GM19025 (cell line): ENCODE measurements at regions not wholly inside any gene's neighbourhood (a gene's known extent, or its start where the extent isn't known, plus 50 kb on each side); places are given as distances from the start of the nearest gene placed in this dataset.
"Not testable (repeated sequence)": the region's sequence is repeated elsewhere in the genome, so short reads cannot be mapped to it uniquely, and the experiment has no call there.

Experiments used
- ATAC-seq: cut with Tn5 transposase; IDR thresholded peaks from one replicate; pipeline ENCODE4 v1.9.1; 2021; ENCODE audit warnings: mild to moderate bottlenecking, low read depth, moderate library complexity; ENCODE audit not compliant: unreplicated experiment

DNA sequence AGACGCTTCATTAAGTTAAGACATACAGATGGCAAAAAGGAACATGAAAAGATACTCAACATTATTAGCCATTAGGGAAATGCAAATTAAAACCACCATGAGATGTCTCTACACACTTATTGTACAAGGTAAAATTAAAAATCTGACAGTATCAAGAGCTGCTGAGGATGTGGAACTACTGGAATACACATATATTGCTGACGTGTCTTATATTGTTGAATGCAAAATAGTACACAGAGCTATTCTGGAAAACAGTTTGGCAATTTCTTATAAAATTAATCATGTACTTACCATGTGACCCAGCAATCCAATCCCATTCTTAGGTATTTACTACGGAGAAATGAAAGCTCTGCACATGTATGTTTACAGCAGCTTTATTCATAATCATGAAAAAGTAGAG is 742.5 kb downstream of the TBC1D22A start:
- no peak for ATAC-seq

DNA sequence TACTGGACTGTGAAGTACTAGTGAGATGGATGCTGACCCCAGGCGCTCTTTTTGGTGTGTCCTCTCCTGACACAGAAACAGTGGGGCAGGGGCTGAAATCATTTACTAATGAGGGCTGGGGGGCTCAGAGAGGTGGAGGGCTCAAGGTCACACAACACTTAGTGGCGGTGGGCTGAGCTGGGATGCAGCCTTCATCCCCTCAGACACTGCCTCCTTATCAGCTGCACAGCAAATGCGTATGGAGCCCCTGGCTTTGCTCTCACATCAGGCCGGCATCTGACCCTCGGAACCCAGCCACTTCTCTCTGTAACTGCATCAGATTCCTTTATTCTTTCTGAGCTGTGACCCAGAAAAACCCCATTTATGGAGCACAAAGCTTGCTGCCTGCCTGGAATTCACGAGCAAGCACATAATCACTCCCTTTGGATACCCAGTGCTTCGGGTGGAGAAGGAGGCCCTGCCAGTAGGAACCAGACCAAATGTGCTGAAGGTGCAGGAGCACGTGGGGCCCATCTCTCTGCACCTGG is 736.6 kb downstream of the TBC1D22A start:
- ATAC-seq: no peak

DNA sequence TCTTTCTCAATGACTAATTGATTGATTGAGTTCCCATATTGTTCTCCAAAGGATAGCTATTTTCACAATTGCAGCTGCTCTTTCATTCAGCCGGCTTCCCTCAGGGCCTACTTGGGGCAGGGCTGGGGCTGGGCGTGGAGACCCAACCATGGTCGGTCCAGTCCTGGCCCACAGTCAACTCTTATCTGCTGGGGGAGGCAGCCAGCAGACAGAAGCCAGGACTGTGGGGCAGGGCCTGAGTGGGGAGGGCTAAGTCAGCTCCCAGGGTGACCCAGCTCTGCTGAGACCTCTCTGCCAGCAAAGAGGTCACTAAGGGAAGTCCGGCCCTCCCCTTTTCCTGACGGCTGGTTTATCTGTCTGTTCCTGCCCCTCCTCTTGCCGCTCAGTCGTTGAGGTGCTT is 735.2 kb downstream of the TBC1D22A start:
- ATAC-seq: no peak

DNA sequence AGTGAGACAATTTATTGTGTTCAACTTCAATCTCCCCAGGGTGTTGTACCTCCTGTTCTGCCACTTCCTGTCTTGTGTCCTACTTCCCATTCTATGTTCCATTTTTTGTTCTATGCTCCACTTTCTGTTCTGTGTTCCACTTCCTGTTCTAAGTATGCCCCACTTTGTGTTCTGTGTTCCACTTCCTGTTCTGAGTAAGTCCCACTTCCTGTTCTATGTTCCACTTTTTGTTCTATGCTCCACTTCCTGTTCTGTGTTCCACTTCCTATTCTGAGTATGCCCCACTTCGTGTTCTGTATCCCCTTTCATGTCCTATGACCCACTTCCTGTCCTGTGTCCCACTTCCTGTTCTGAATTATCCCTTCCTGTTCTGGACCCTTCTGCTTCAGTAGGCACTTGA is 732.7 kb downstream of the TBC1D22A start:
- no peak for ATAC-seq

DNA sequence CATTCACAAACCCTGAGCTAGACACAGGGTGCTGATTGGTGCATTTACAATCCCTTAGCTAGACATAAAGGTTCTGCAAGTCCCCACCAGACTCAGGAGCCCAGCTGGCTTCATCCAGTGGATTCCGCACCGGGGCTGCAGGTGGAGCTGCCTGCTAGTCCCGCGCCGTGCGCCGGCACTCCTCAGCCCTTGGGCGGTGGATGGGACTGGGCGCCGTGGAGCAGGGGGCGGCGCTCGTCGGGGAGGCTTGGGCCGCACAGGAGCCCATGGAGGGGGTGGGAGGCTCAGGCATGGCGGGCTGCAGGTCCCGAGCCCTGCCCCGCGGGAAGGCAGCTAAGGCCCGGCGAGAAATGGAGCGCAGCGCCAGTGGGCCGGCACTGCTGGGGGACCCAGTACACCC is 725.7 kb downstream of the TBC1D22A start:
- ATAC-seq: not testable (repeated sequence)

DNA sequence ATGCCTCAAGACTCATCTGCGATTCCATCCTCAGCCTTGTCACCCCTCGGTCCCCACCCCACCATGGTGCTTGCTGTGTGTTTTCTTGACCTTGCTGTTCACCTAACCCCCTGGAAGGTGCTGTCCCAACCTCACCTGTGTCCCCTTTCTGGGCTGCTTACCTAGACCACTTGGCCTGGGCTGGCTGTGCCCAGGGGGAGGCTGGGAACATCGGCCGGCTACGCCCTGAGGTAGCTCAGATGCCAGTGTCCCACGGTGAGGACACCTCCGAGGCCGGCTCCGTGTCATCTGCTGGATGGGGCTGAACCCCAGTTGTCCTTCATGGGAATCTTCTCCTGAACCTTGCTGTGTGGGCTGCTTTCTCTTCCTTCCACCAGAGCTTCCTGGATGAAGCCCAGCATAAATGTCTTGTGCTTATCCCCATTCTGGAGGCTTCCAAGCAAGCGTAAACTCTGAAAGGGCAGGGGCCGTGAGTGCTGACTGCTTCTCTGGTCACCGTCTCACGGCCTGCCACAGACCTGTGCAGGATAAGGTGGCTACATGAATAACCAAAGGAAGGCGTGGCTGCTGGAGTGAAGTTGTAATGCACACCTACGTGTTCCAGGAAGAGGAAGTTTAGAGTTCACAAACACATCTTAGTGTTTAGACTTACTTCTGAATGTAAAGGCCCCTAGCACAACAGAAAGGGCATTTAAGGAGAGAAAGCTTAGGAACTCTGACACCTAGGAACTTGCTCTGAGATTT is 724.3 kb downstream of the TBC1D22A start:
- ATAC-seq: no peak

DNA sequence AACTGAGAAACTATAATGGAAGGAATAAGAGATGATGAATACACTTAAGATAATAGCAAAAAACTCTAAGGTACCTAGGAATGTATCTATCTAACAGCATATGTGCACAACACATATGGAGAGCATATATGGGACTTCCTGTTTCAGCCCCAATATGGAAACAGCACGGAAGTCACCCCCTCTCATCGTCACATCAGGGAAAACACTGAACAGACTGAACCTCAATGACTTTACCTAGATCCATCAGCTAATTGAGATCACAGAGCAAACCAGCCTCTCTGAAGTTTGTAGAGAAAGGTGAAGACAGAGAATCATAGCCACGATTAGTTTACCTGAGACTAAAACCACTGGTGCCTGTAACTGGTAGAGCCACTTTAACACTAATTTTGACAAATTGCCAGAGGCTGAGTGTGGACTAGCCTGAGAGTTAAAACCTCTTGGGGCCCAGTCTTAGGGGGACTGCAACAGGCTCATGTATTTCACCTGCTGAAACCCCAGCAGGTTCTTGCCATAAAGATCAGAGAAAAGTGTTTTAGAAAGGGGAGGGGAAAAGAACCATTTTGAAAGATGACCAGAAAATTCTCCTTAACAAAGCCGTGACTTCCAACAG is 722.6 kb downstream of the TBC1D22A start:
- no peak for ATAC-seq

DNA sequence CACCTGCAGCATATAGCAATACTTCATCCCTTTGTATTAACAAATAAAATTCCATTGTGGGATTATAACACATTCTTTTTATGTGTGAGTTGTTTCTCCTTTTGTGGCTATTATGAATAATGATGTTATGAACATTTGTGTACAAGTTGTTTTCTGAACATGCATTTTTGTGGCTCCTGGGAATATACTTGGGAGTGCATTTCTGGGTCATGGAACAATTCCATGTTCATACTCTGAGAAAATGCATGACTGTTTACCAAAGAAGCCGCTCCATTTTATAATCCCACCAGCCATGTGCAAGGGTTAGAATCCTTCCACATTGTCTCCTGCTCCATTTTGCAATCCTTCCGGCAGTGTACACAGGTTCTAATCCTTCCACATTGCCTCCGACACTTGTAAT is 713.8 kb downstream of the TBC1D22A start:
- ATAC-seq: no peak

DNA sequence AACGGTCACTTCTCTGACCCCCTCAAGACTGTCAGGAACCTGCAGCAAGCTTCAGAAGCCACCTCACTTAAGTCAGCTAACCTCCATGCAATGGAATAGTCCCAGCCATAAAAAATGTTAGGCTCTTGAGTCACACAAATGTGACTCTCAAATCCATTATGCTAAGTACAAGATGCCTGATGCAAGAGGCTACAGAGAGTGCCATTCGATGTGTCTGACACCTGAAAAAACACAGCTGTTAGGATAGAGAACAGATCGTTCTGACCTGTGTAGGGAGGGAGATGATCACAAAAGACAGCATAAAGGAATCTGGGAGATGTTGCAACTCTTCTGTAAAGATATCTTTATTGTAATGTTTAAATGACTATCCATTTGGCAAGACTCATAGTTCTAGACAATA is 712.4 kb downstream of the TBC1D22A start:
- ATAC-seq: no peak

DNA sequence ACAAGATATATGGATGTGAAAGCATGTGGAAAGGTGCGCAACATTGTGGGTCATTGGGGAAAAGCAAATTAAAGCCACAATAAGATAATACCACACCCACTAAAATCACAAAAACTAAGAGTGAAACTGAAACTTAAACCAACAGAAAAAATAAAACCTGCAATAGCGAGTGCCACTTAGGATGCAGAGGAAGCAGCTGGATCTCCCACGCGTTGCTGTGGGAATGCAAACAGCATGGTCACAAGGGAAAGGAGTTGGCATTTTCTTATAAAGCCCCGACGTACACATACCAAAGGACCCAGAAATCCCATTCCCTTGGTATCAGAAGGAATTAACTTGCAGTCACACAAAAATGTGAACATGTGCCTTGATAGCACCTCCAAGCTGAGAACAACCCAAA is 712.0 kb downstream of the TBC1D22A start:
- ATAC-seq: no peak

DNA sequence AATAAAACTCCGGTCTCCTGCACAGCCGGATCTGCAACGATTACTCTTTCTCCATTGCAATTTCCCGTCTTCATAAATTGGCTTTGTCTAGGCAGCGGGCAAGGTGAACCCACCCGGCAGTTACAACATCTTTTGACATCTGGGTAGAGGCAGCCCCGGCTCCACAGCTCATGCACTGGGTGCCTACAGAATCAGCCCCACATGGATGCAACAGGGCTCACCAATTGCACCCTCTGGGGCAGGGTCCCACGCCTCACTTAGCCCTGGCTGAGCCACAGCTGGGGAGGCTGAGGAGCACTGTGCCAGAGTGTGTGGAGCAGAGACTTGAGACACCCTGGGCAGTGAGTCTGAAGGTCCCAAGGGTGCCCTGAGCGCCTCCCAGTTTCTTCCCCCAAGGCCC is 710.2 kb downstream of the TBC1D22A start:
- no peak for ATAC-seq

DNA sequence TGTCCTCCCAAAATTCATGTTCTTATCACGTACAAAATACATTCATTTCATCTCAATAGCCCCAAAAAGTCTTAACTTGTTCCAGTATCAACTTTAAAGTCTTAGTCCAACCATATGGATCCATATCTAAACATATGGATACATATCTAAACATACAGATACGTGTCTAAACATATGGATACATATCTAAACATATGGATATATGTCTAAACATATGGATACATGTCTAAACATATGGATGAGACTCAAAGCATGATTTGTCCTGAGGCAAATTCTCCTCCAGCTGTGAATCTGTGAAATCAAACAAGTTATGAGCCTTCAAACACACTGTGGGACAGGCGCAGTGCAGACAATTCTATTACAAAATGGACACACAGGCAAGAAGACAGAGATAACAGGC is 709.0 kb downstream of the TBC1D22A start:
- ATAC-seq: no peak

DNA sequence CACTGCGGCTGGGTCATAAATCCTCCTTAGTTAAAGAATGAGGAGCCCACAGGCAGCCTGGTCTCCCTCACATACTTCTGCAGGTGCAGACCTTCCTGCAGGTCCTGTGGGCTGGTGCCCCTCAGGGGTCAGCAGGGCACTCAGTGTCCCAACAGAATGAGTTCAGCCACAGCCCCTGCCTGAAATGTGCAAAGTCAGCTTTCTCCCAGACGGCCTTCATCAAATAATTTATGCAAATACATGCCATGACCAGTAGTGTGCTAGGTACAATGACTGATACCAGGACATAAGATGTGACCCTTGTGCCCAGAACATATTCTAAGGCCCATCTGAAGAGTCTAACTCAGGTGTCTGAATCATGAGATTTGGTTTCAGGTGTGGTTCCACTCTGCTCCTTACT is 703.4 kb downstream of the TBC1D22A start:
- ATAC-seq: no peak

DNA sequence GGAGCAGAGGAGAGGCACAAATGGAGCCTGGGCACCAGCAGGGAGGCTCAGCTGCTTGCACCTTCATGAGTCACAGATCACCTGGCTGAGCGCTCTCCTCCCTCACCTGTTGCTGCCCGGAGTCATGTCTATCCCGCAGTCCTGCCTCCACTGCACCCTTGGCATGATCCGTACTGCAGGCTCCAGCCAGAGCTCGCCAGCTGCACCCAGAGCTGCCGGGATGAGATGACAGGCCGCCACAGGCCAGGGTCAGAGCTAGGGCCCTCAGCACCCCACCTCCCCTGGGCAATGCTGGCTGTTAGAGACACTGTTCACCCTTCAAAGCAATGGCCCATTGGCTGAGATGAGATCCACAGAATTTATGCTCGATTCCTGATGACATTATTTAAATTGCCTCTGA is 702.8 kb downstream of the TBC1D22A start:
- ATAC-seq: no peak

DNA sequence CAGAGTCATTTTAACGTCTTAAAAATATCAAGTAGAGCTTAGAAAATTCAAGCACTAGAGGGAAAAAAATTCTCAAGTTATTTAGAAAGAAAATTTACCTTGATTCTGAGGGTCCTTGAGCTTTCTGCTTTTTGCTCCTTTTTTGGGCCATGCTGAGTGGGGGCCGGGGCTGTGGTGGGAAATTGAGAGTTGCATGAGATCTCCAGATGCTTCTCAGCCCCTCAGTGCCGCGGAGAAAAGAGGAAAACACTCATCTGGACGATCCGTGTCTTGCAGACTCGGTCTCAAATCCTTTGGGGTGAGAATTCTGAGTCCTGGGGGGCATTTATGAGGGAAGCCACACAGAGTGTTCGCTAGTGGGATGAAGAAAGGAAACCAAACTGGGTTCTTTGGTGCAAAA is 700.8 kb downstream of the TBC1D22A start:
- no peak for ATAC-seq

DNA sequence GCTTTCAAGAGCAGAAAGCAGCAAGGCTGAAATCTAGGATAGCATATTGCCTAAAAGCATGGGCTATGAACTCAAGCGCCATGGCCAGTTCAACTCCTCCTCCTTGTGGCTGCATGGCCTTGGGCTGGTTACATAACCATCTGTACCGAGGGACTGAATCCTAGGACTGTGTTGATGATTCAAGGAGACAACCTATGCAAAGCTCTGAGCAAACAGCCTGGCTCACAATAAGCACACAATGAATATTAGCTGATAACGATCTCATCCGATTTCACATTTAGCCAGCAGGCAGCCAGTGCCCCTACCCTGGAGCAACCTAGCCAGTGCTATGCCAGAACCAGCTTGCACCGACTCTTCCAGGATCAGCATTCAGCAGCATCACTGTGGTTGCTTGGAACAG is 698.4 kb downstream of the TBC1D22A start:
- no peak for ATAC-seq

DNA sequence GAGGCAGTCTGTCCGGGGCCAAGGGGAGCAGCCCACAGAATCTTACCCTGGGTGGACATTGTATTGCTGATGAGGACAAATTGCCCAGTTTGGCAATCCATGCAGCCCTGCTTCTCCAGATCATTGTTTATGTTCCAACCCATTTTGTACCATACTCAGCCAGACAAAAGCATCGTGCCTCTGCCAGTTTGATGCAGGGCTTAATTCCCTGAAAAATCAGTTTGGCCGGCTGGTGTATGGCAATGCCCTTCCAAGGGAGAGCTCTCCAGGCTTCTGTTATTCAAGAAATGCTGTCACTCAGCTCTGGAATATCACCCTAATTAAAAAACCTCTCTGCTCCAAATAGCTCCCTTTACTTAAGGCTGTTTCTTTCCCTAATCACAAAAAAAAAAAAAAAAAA is 697.7 kb downstream of the TBC1D22A start:
- no peak for ATAC-seq

DNA sequence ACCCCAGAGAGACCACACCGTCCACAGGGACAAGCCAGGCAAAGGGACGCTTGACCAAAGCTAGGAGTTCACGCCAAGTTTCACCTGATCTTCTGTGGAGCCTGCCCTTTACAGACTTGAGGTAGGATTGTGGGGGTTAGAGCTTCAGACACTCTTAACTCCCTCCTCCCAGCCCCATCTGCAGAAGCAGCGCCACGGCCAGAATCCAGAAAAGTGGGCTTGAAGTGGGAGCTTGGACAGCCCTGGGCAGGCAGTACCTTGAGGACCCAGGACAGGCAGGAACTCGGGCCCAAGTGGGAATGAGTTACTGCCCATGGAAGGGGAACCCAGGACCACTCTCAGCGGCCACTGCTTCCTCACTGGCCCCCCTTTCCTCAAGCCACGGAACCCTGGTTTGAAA is 695.9 kb downstream of the TBC1D22A start:
- no peak for ATAC-seq

DNA sequence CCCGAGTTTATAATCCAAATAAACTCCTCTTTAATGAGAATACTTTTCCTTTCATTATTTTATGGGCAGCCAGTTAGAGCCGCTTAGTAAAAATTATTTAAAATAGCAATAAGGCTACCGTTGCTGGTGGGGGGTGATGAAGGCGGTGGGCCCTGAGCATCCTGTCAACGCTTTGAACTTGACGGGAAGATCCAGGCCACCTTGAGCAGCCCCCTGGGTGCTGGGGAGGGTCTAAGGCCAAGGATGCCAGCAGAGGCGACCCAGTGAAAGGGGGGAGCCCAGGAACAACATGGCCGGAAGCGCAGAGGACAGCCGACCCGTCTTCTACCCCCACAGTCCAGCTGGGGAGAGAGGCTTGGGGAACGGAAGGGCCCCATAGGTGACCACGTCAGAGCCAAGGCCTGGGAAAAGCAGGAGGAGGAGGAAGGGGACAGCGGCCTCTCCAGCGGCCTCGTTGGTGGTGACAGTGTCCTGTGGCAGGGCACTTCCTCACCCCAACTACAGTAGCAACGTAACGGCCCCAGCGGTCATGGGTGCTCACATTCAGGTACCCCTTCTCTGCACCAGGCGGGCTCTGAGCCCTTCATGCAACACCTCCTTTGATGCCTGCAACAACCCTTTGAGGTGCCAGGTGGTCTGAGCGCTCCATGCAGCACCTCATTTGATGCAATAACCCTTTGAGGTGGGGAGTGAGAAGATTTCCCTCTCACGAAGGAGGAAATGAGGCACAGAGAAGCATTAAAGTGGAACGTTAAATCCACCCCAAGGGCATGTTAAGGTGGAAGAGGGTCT is 695.3 kb downstream of the TBC1D22A start:
- no peak for ATAC-seq

DNA sequence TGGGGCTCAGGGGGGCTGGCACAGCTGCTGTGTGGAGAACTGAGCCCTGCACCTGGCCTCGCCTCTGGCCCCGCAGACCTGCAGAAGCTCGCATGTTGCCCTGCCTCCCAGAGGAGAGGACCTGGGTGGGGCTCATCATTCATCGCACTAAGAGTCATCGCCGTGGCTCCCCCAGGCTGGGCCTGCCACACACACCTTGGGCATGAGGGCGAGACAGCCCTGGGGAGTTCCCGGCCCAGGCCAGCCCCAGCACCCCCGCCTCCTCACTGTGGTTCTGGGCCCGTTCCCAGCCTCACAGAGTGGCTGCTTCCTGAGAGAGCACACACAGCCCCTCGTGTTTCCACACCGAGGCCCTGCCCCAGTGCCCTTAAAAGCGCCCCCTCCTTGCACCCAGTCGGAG is 694.6 kb downstream of the TBC1D22A start:
- no peak for ATAC-seq

DNA sequence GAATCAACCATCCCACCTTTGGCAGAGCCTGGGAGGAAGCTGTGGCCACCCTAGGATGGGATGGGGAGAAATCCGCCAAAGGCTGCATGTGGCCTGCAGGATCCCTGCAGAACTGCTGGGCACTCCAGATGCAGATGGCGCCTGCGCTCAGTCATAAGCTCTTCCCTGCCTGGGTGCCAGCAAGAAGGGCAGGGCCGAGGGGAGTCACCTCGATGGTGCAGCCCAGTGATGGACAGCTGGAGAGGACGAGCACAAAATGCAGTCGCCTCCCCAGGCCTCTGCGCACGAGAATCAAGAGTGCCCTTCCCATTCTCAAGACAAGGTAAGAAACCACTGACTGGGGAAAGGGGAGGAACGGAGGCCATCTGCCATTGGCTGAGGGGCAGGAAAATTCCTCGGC is 693.6 kb downstream of the TBC1D22A start:
- no peak for ATAC-seq
